NCI-H187 (cell line): ENCODE measurements at regions not wholly inside any gene's neighbourhood (a gene's known extent, or its start where the extent isn't known, plus 50 kb on each side); places are given as distances from the start of the nearest gene placed in this dataset.
A peak's percentile ranks its signal among the peaks of the same experiment; 100 is the strongest.

ENCODE experiments used
- DNase-seq, 2 experiments: peaks; one replicate each; lab custom pipeline; 2025; lab: John Stamatoyannopoulos, UW

- DNase-seq: peak; percentile 52 to 63
Measured at GRCh38 chr21:35257413-35257812, 208.3 kb upstream of the RUNX1 start.

GRCh38 chr21:35256468-35256988 lies 207.4 kb upstream of the RUNX1 start:
- DNase-seq: peak; percentile 86 to 88

- DNase-seq: peak in 1 of 2 experiments; percentile 64
Measured at GRCh38 chr21:35254765-35255138, 205.7 kb upstream of the RUNX1 start.

GRCh38 chr21:35254006-35254764 lies 205.1 kb upstream of the RUNX1 start:
- DNase-seq: peak; percentile 33 to 76

GRCh38 chr21:35252831-35253230 lies 203.7 kb upstream of the RUNX1 start:
- no peak for DNase-seq

- no peak for DNase-seq
Measured at GRCh38 chr21:35249636-35250035, 200.5 kb upstream of the RUNX1 start.

GRCh38 chr21:35245879-35246278 lies 196.8 kb upstream of the RUNX1 start:
- no peak for DNase-seq

GRCh38 chr21:35244514-35244913 lies 195.4 kb upstream of the RUNX1 start:
- DNase-seq: no peak

- DNase-seq: no peak
Measured at GRCh38 chr21:35243171-35243570, 194.1 kb upstream of the RUNX1 start.

- DNase-seq: peak; percentile 83 to 87
Measured at GRCh38 chr21:35239811-35240219, 190.7 kb upstream of the RUNX1 start.

GRCh38 chr21:35238119-35238518 lies 189.0 kb upstream of the RUNX1 start:
- DNase-seq: no peak

- no peak for DNase-seq
Measured at GRCh38 chr21:35237287-35237686, 188.2 kb upstream of the RUNX1 start.

- DNase-seq: no peak
Measured at GRCh38 chr21:35236090-35236489, 187.0 kb upstream of the RUNX1 start.

- DNase-seq: no peak
Measured at GRCh38 chr21:35234725-35235124, 185.6 kb upstream of the RUNX1 start.

GRCh38 chr21:35233756-35234155 lies 184.7 kb upstream of the RUNX1 start:
- no peak for DNase-seq

GRCh38 chr21:35232545-35233176 lies 183.6 kb upstream of the RUNX1 start:
- no peak for DNase-seq

- DNase-seq: no peak
Measured at GRCh38 chr21:35231090-35231489, 182.0 kb upstream of the RUNX1 start.

- peak in 1 of 2 experiments; percentile 41 for DNase-seq
Measured at GRCh38 chr21:35229290-35229689, 180.2 kb upstream of the RUNX1 start.

- peak; percentile 95 to 98 for DNase-seq
Measured at GRCh38 chr21:35227786-35228185, 178.7 kb upstream of the RUNX1 start.

GRCh38 chr21:35226968-35227744 lies 178.1 kb upstream of the RUNX1 start:
- peak; percentile 44 to 95 for DNase-seq

- no peak for DNase-seq
Measured at GRCh38 chr21:35226328-35226727, 177.2 kb upstream of the RUNX1 start.

- DNase-seq: no peak
Measured at GRCh38 chr21:35225573-35225972, 176.5 kb upstream of the RUNX1 start.
